GM12878 (cell line): ENCODE measurements at regions not wholly inside any gene's neighbourhood (a gene's known extent, or its start where the extent isn't known, plus 50 kb on each side); places are given as distances from the start of the nearest gene placed in this dataset.

Experiments
- ATAC-seq: fragments of 200-7000 bp; cut with Tn5 transposase; 3 replicates; pipeline ENCODE4 v1.9.1; 2020; ENCODE audit warnings: mild to moderate bottlenecking, moderate library complexity
- BruUV-seq: library from RNA; stranded (reverse); fragments of 400-500 nt; replicated peaks from 2 replicates; lab custom pipeline; 2021; lab: Mats Ljungman, UMichigan
- CTCF ChIA-PET: fragments of 300-600 bp; sonication (Branson Sonifier 250); formaldehyde crosslinking; extraction: SDS; loops from one replicate; lab custom pipeline; 2021; ENCODE audit warnings: inconsistent platforms; lab: Yijun Ruan, JAX
- POLR2A ChIA-PET: fragments of 350-600 bp; formaldehyde crosslinking; extraction: SDS; loops from one replicate; lab custom pipeline; 2021; ENCODE audit warnings: inconsistent platforms; lab: Charles Lee
- RAD21 ChIA-PET: fragments of 300-600 bp; sonication (Branson Sonifier 250); formaldehyde crosslinking; loops from one replicate; lab custom pipeline; 2023; ENCODE audit warnings: antibody characterized with exemption; ENCODE audit not compliant: unreplicated experiment; lab: Charles Lee
- SMC1A ChIA-PET: fragments of 300-600 bp; sonication (Branson Sonifier 250); formaldehyde crosslinking; loops from one replicate; lab custom pipeline; 2023; ENCODE audit not compliant: unreplicated experiment, uncharacterized antibody; lab: Charles Lee
- DNase-seq: peaks from one replicate; pipeline ENCODE4 v3.0.0-alpha.2; 2011; ENCODE audit warnings: low read depth, low spot score
- FAIRE-seq: peaks from 3 replicates; lab custom pipeline; 2011; peaks lifted over from hg19 to GRCh38; lab: Jason Lieb, UNC
- H2AFZ ChIP-seq: 2 replicates; pipeline ENCODE4 v1.6.0; 2011; ENCODE audit warnings: low read depth, low read length, control low read depth; ENCODE audit not compliant: control insufficient read depth
- H3K27ac ChIP-seq: 2 replicates; pipeline ENCODE4 v1.5.1; 2011; ENCODE audit warnings: control low read depth; ENCODE audit not compliant: control insufficient read depth, insufficient read depth
- H3K27me3 ChIP-seq, 2 experiments: replicated peaks in 1 of 2; 2 replicates each; pipeline versions ENCODE4 v1.6.0 to v1.6.1; 2011; ENCODE audit warnings: low read length in 1 of 2; ENCODE audit not compliant: control insufficient read depth in 2 of 2, insufficient read depth in 2 of 2
- H3K36me3 ChIP-seq, 2 experiments: 2 replicates each; pipeline ENCODE4 v1.5.1; 2011; ENCODE audit warnings: low read length in 1 of 2; ENCODE audit not compliant: control insufficient read depth in 2 of 2, insufficient read depth in 2 of 2
- H3K4me1 ChIP-seq: 2 replicates; pipeline ENCODE4 v1.6.1; 2011; ENCODE audit warnings: mild to moderate bottlenecking, low read length, moderate library complexity, mixed read lengths; ENCODE audit not compliant: control insufficient read depth, insufficient read depth
- H3K4me2 ChIP-seq: 2 replicates; pipeline ENCODE4 v1.6.0; 2011; ENCODE audit warnings: control low read depth; ENCODE audit not compliant: control insufficient read depth, insufficient read depth
- H3K4me3 ChIP-seq: fragments of 200-600 bp; sonication (generic); 2 replicates; pipeline ENCODE4 v1.5.1; 2016
- H3K79me2 ChIP-seq: 2 replicates; pipeline ENCODE4 v1.6.0; 2011; ENCODE audit warnings: low read length; ENCODE audit not compliant: control insufficient read depth, insufficient read depth
- H3K9ac ChIP-seq: 2 replicates; pipeline ENCODE4 v1.8.0; 2011; ENCODE audit warnings: low read length, control low read depth, mixed read lengths; ENCODE audit not compliant: control insufficient read depth, insufficient read depth
- H3K9me3 ChIP-seq: replicated peaks from 3 replicates; pipeline ENCODE4 v1.5.1; 2011; ENCODE audit warnings: mild to moderate bottlenecking, low read length; ENCODE audit not compliant: control insufficient read depth, insufficient read depth
- H4K20me1 ChIP-seq: 2 replicates; pipeline ENCODE4 v1.6.0; 2011; ENCODE audit not compliant: control insufficient read depth, insufficient read depth
- BHLHE40 ChIP-seq, 2 experiments: fragments of 450-650 bp in 1 of 2; IDR thresholded peaks; 2 replicates each; pipeline ENCODE4 v1.6.1; 2011 to 2017; ENCODE audit warnings: low read depth in 2 of 2, borderline replicate concordance in 1 of 2, improper control_type of control experiment in 1 of 2, low read length in 1 of 2, mild to moderate bottlenecking in 1 of 2
- CEBPB ChIP-seq, 2 experiments: fragments of 150-350 bp in 1 of 2; IDR thresholded peaks; 2 replicates each; pipeline ENCODE4 v1.6.1; 2012 to 2014; ENCODE audit warnings: low read depth in 2 of 2, low read length in 2 of 2, borderline replicate concordance in 1 of 2, inconsistent platforms in 1 of 2
- CHD1 ChIP-seq: IDR thresholded peaks from 2 replicates; pipeline ENCODE4 v1.6.1; 2012; ENCODE audit warnings: low read depth, low read length, improper control_type of control experiment
- EP300 ChIP-seq, 2 experiments: fragments of 150-350 bp in 1 of 2; IDR thresholded peaks; 2 replicates each; pipeline ENCODE4 v1.6.1; 2011 to 2012; ENCODE audit warnings: low read depth in 2 of 2, low read length in 2 of 2, borderline replicate concordance in 1 of 2, improper control_type of control experiment in 1 of 2, inconsistent platforms in 1 of 2; ENCODE audit not compliant: control insufficient read depth in 1 of 2
- GABPA ChIP-seq: IDR thresholded peaks from 2 replicates; pipeline ENCODE4 v1.6.1; 2014; ENCODE audit warnings: antibody characterized with exemption, low read depth, mild to moderate bottlenecking, inconsistent platforms
- IRF4 ChIP-seq: IDR thresholded peaks from 2 replicates; pipeline ENCODE4 v1.6.1; 2011; ENCODE audit warnings: low read depth, low read length
- PML ChIP-seq: IDR thresholded peaks from 2 replicates; pipeline ENCODE4 v1.6.1; 2012; ENCODE audit warnings: low read length, inconsistent platforms
- RFX5 ChIP-seq: IDR thresholded peaks from 2 replicates; pipeline ENCODE4 v1.6.1; 2011; ENCODE audit warnings: low read depth, low read length, improper control_type of control experiment
- SREBF2 ChIP-seq: IDR thresholded peaks from 2 replicates; pipeline ENCODE4 v1.6.1; 2012; ENCODE audit warnings: mild to moderate bottlenecking, low read length
- TBL1XR1 ChIP-seq: IDR thresholded peaks from 2 replicates; pipeline ENCODE4 v1.6.1; 2012; ENCODE audit warnings: low read depth, low read length, improper control_type of control experiment
- ZZZ3 ChIP-seq: IDR thresholded peaks from 2 replicates; pipeline ENCODE4 v1.6.1; 2011; ENCODE audit warnings: low read depth; ENCODE audit not compliant: control insufficient read depth, insufficient read length
- WGBS: methylation state at CpG from one replicate; pipeline ENCODE4 v1.1.6; 2016; ENCODE audit warnings: low lambda C conversion rate; ENCODE audit not compliant: insufficient replicate concordance, insufficient coverage; ENCODE audit errors: missing lambda C conversion rate; 5-methylcytosine and 5-hydroxymethylcytosine counted together
- in situ Hi-C: fragments of 300-500 bp; cut with MboI; formaldehyde crosslinking; loops from 9 replicates; pipeline ENCODE4 v1.14.3; 2018; ENCODE audit warnings: mixed read lengths
- intact Hi-C: fragments of 100-400 bp; cut with micrococcal nuclease; formaldehyde crosslinking; loops from one replicate; pipeline ENCODE4 v1.14.2; 2022; ENCODE audit not compliant: unreplicated experiment
- TF ChIP-seq, protein P1 (sequence below): IDR thresholded peaks from 2 replicates; pipeline ENCODE4 v1.6.1; 2011; ENCODE audit warnings: low read depth, low read length, improper control_type of control experiment, borderline replicate concordance
- TF ChIP-seq, protein P2 (sequence below): fragments of 450-650 bp; IDR thresholded peaks from 2 replicates; pipeline ENCODE4 v1.6.1; 2016; ENCODE audit warnings: mild to moderate bottlenecking
- TF ChIP-seq, protein P3 (sequence below): IDR thresholded peaks from 2 replicates; pipeline ENCODE4 v1.6.1; 2011; ENCODE audit warnings: low read depth, mild to moderate bottlenecking, low read length, moderate library complexity, borderline replicate concordance; ENCODE audit errors: extremely low read depth

DNA sequence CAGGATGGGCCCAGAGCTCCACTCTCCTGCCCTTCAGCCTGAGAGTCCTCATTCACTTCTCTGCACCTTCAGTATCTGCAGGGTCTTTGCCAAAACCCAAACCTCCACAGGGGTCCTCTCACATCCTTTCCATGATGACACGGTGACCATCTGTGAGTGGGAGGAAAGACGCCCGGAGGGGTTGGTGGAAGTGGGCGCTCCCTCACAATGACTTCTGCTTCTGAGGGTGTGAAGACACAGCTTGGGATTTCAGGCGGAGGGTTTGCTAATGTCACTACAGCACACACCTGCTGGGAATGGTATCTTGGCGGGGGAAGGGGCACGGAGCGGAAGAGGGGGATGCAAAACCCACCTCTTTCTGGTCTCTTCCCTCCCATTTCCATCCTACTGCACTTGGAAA is 115.1 kb upstream of the SDK2 start:
- Histone ChIP-seq H3K36me3 (no peaks in the 10 kb centered on the region), H3K4me3 (no peak overlapping the region), H3K79me2 (no peaks in the 10 kb centered on the region), H3K4me1 (no peaks in the 10 kb centered on the region), H3K4me2 (no peak overlapping the region), H3K27ac (no peak overlapping the region), H3K9me3 (no peaks in the 10 kb centered on the region), H4K20me1 (no peaks in the 10 kb centered on the region), H3K27me3 (no peaks in the 10 kb centered on the region; a peak in 2 of 4 replicates), H3K9ac (no peak overlapping the region), H2AFZ (no peak overlapping the region)
- CTCF ChIA-PET, result no interaction called here
- TF ChIP-seq RFX5 (no peak), TBL1XR1 (no peak)
- TF ChIP-seq, protein P1, sequence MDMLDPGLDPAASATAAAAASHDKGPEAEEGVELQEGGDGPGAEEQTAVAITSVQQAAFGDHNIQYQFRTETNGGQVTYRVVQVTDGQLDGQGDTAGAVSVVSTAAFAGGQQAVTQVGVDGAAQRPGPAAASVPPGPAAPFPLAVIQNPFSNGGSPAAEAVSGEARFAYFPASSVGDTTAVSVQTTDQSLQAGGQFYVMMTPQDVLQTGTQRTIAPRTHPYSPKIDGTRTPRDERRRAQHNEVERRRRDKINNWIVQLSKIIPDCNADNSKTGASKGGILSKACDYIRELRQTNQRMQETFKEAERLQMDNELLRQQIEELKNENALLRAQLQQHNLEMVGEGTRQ, result no peak
- 45% methylated on average over 8 of the region's 8 CpGs for WGBS
- SMC1A ChIA-PET, result no interaction called here
- no peak for ATAC-seq
- POLR2A ChIA-PET, result no interaction called here
- RAD21 ChIA-PET, result no interaction called here
- in situ Hi-C loops, result no loop called here
- FAIRE-seq, result no peak
- BruUV-seq, result no TSS peak
- DNase-seq, result no peak
- intact Hi-C loops, result no loop called here

DNA sequence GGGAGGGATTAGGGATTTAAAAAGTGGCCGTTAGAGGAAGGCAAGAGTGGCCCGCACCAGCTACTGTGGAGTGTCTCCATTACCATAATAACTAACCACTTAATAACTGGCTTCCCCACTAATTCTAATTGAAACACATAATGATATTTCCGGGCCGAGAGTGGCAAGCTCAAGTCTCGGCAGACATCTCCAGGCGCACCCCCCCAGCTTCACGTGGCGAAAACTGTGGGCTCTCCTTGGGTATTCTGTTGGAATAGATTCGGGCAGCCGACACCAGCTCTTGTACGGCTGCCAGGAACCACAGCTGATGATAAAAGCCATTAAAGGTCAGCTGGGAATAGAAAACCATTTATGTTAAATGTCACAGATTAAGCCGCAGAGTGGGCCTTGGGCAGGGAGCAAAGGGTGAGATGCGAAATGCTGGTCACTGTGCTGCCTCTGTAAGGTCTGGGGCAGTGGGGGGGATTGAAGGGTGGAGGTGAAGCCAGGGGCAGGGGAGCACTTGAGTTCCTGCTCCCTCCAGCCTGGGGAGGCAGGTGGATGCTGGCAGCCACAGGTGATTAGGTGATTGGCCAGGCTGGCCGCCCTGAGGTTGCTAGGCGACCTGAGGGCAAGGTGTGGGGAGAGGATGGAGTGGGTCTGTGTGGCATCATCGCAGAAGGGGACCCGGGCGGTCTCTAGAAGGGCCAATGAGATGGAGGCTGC is 115.6 kb upstream of the SDK2 start:
- H2AFZ ChIP-seq, result no peak overlapping the region
- no peaks in the 10 kb centered on the region; a peak in 2 of 4 replicates for H3K27me3 ChIP-seq
- intact Hi-C loops (no loop called here), in situ Hi-C loops (no loop called here)
- no peaks in the 10 kb centered on the region for H3K79me2 ChIP-seq
- DNase-seq (no peak), FAIRE-seq (no peak), ATAC-seq (no peak)
- H3K9me3 ChIP-seq, result no peaks in the 10 kb centered on the region
- no peaks in the 10 kb centered on the region for H4K20me1 ChIP-seq
- no peaks in the 10 kb centered on the region for H3K36me3 ChIP-seq
- no peak overlapping the region for H3K4me3 ChIP-seq
- CTCF ChIA-PET, result no interaction called here
- H3K9ac ChIP-seq, result no peak overlapping the region
- SMC1A ChIA-PET, result no interaction called here
- RAD21 ChIA-PET, result no interaction called here
- H3K27ac ChIP-seq, result no peak overlapping the region
- H3K4me1 ChIP-seq, result no peaks in the 10 kb centered on the region
- WGBS, result 37% methylated on average over 18 of the region's 18 CpGs
- BruUV-seq, result no TSS peak
- POLR2A ChIA-PET, result no interaction called here
- no peak overlapping the region for H3K4me2 ChIP-seq
- TF ChIP-seq, protein P2, sequence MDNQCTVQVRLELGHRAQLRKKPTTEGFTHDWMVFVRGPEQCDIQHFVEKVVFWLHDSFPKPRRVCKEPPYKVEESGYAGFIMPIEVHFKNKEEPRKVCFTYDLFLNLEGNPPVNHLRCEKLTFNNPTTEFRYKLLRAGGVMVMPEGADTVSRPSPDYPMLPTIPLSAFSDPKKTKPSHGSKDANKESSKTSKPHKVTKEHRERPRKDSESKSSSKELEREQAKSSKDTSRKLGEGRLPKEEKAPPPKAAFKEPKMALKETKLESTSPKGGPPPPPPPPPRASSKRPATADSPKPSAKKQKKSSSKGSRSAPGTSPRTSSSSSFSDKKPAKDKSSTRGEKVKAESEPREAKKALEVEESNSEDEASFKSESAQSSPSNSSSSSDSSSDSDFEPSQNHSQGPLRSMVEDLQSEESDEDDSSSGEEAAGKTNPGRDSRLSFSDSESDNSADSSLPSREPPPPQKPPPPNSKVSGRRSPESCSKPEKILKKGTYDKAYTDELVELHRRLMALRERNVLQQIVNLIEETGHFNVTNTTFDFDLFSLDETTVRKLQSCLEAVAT, result no peak
- TF ChIP-seq ZZZ3 (no peak), CHD1 (no peak), GABPA (no peak), BHLHE40 (IDR thresholded peaks at IDR 0.05; ENCODE audit: borderline replicate concordance in 1 of 2, low read depth in 2 of 2, low read length in 1 of 2) (no peak), SREBF2 (no peak), CEBPB (IDR thresholded peaks at IDR 0.05; ENCODE audit: borderline replicate concordance in 1 of 2, low read depth in 2 of 2, low read length in 2 of 2) (no peak), EP300 (IDR thresholded peaks at IDR 0.05; ENCODE audit: borderline replicate concordance in 1 of 2, control insufficient read depth in 1 of 2, low read depth in 2 of 2, low read length in 2 of 2) (no peak), PML (no peak), IRF4 (no peak)
- TF ChIP-seq, protein P3, sequence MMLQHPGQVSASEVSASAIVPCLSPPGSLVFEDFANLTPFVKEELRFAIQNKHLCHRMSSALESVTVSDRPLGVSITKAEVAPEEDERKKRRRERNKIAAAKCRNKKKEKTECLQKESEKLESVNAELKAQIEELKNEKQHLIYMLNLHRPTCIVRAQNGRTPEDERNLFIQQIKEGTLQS, result no peak
